ENCODE measurements at regions not wholly inside any gene's neighbourhood (a gene's known extent, or its start where the extent isn't known, plus 50 kb on each side); places are given as distances from the start of the nearest gene placed in this dataset.
"Not testable (repeated sequence)": the region's sequence is repeated elsewhere in the genome, so short reads cannot be mapped to it uniquely, and the experiment has no call there.

- H3K27ac ChIP-seq, result peak overlapping the region in 1 of 2 donors; percentile 5
- H3K27me3 ChIP-seq, result no peaks in the 10 kb centered on the region
- WGBS, 2 donors, result 65 to 69% methylated on average over 5 of the region's 5 CpGs
- H3K4me3 ChIP-seq, result no peak overlapping the region
- no peak for DNase-seq
- intact Hi-C loops (cut with DNase I; ENCODE audit: low total_unique reads), result no loop called here
- no peaks in the 10 kb centered on the region for H3K9me3 ChIP-seq
- H3K4me1 ChIP-seq, result peaks cover 10% of the 10 kb centered on the region
- TF ChIP-seq CTCF (IDR thresholded peaks at IDR 0.05) (no peak), POLR2A (IDR thresholded peaks at IDR 0.05) (no peak)
- H3K36me3 ChIP-seq (ENCODE audit: low read depth, missing control alignments), result no peaks in the 10 kb centered on the region
Observed at GRCh38 chr6:144362042-144363018, 77.2 kb downstream of the UTRN start.

GRCh38 chr6:144364208-144364720 lies 79.1 kb downstream of the UTRN start:
- H3K27me3 ChIP-seq, result no peaks in the 10 kb centered on the region
- no peak for TF ChIP-seq CTCF (IDR thresholded peaks at IDR 0.05)
- no peak for TF ChIP-seq POLR2A (IDR thresholded peaks at IDR 0.05)
- DNase-seq, result no peak
- H3K27ac ChIP-seq, result no peak overlapping the region
- H3K4me1 ChIP-seq, result peaks cover 10% of the 10 kb centered on the region
- 86 to 88% methylated on average over 7 of the region's 7 CpGs for WGBS, 2 donors
- H3K9me3 ChIP-seq, result no peaks in the 10 kb centered on the region
- H3K4me3 ChIP-seq, result no peak overlapping the region
- H3K36me3 ChIP-seq (ENCODE audit: low read depth, missing control alignments), result no peaks in the 10 kb centered on the region
- intact Hi-C loops (cut with DNase I; ENCODE audit: low total_unique reads), result no loop called here

- Histone ChIP-seq H3K36me3 (ENCODE audit: low read depth, missing control alignments) (no peaks in the 10 kb centered on the region), H3K4me3 (no peak overlapping the region), H3K27me3 (no peaks in the 10 kb centered on the region), H3K4me1 (peaks cover 10% of the 10 kb centered on the region), H3K27ac (no peak overlapping the region), H3K9me3 (no peaks in the 10 kb centered on the region)
- WGBS, 2 donors, result 74 to 91% methylated on average over 3 of the region's 3 CpGs
- TF ChIP-seq POLR2A (IDR thresholded peaks at IDR 0.05) (no peak), CTCF (IDR thresholded peaks at IDR 0.05) (no peak)
- intact Hi-C loops (cut with DNase I; ENCODE audit: low total_unique reads), result no loop called here
- no peak for DNase-seq
Observed at GRCh38 chr6:144364782-144365181, 79.6 kb downstream of the UTRN start.

- H3K36me3 ChIP-seq (ENCODE audit: low read depth, missing control alignments), result no peaks in the 10 kb centered on the region
- TF ChIP-seq CTCF (IDR thresholded peaks at IDR 0.05), result no peak
- no peak for TF ChIP-seq POLR2A (IDR thresholded peaks at IDR 0.05)
- intact Hi-C loops (cut with DNase I; ENCODE audit: low total_unique reads), result no loop called here
- no peak overlapping the region for H3K27ac ChIP-seq
- H3K27me3 ChIP-seq, result no peaks in the 10 kb centered on the region
- no peak for DNase-seq
- peaks cover 10% of the 10 kb centered on the region for H3K4me1 ChIP-seq
- WGBS, 2 donors, result 88 to 95% methylated on average over 1 of the region's 1 CpG
- H3K9me3 ChIP-seq, result no peaks in the 10 kb centered on the region
- H3K4me3 ChIP-seq, result no peak overlapping the region
Observed at GRCh38 chr6:144365271-144365670, 80.1 kb downstream of the UTRN start.

- H3K9me3 ChIP-seq; H3K4me3 ChIP-seq; H3K4me1 ChIP-seq; H3K27me3 ChIP-seq; H3K27ac ChIP-seq; DNase-seq; intact Hi-C loops (cut with DNase I; ENCODE audit: low total_unique reads); H3K36me3 ChIP-seq (ENCODE audit: low read depth, missing control alignments): not testable (repeated sequence)
- 89 to 100% methylated on average over 1 of the region's 1 CpG for WGBS, 2 donors
Observed at GRCh38 chr6:144369696-144370095, 84.6 kb downstream of the UTRN start.
